B cell (primary cell): ENCODE measurements at regions not wholly inside any gene's neighbourhood (a gene's known extent, or its start where the extent isn't known, plus 50 kb on each side); places are given as distances from the start of the nearest gene placed in this dataset.

ENCODE experiments used
- ATAC-seq: fragments of 200-7000 bp; cut with Tn5 transposase; one replicate; pipeline ENCODE4 v1.10.0; 2021; ENCODE audit warnings: low read depth, mild to moderate bottlenecking, moderate number of reproducible peaks, moderate library complexity
- CTCF ChIA-PET: fragments of 350-600 bp; sonication (Branson Sonifier 250); formaldehyde crosslinking; loops from one replicate; lab custom pipeline; 2021; ENCODE audit warnings: antibody characterized with exemption, inconsistent platforms; lab: Charles Lee
- POLR2A ChIA-PET: fragments of 350-600 bp; sonication (Branson Sonifier 250); formaldehyde crosslinking; loops from one replicate; lab custom pipeline; 2021; ENCODE audit warnings: antibody characterized with exemption; lab: Charles Lee
- DNase-seq: peaks from one replicate; pipeline ENCODE4 v3.0.0; 2013
- H2AFZ ChIP-seq: 2 replicates; pipeline ENCODE4 v1.6.1; 2012; ENCODE audit warnings: mild to moderate bottlenecking, low read depth, low read length; ENCODE audit not compliant: insufficient read depth, poor library complexity, severe bottlenecking
- H3K27ac ChIP-seq, 2 donors: 1 replicate in 1 of 2; 2 replicates in 1 of 2; pipeline ENCODE4 v1.5.1; 2012 to 2013; ENCODE audit warnings: low read length in 2 of 2, mild to moderate bottlenecking in 2 of 2, moderate library complexity in 1 of 2
- H3K27me3 ChIP-seq, 4 experiments: fragments of 200-600 bp in 1 of 4; sonication (generic) in 1 of 4; replicated peaks in 1 of 4; 1 replicate in 2 of 4; 2 replicates in 2 of 4; pipeline versions ENCODE4 v1.6.1 to v1.7.0; 2013 to 2016; ENCODE audit warnings: low read length in 3 of 4, mild to moderate bottlenecking in 2 of 4, mixed read lengths in 1 of 4, moderate library complexity in 1 of 4; ENCODE audit not compliant: insufficient read depth in 4 of 4, control insufficient read depth in 3 of 4; ENCODE audit errors: control extremely low read depth in 1 of 4
- H3K36me3 ChIP-seq, 2 experiments: replicated peaks in 1 of 2; 1 replicate in 1 of 2; 2 replicates in 1 of 2; pipeline versions ENCODE4 v1.6.1 to v1.7.1; 2013; ENCODE audit warnings: low read length in 1 of 2; ENCODE audit not compliant: insufficient read depth in 2 of 2, control insufficient read depth in 1 of 2; ENCODE audit errors: control extremely low read depth in 1 of 2, extremely low read depth in 1 of 2
- H3K4me1 ChIP-seq, 2 donors: fragments of 200-600 bp in 1 of 2; sonication (generic) in 1 of 2; 1 replicate in 1 of 2; 2 replicates in 1 of 2; pipeline versions ENCODE4 v1.5.1 to v1.6.1; 2013 to 2017; ENCODE audit warnings: low read length in 2 of 2; ENCODE audit not compliant: control insufficient read depth in 2 of 2, insufficient read depth in 2 of 2
- H3K4me2 ChIP-seq: replicated peaks from 2 replicates; pipeline ENCODE3; 2012; ENCODE audit warnings: mild to moderate bottlenecking, low read depth, low read length; ENCODE audit not compliant: poor library complexity, severe bottlenecking
- H3K4me3 ChIP-seq, 5 experiments: fragments of 200-600 bp in 1 of 5; sonication (generic) in 1 of 5; 1 replicate in 3 of 5; 2 replicates in 2 of 5; pipeline versions ENCODE4 v1.5.1 to v1.7.0; 2011 to 2016; ENCODE audit warnings: low read length in 4 of 5, mild to moderate bottlenecking in 4 of 5, low read depth in 2 of 5, control low read depth in 1 of 5, moderate library complexity in 1 of 5; ENCODE audit not compliant: insufficient read depth in 1 of 5; ENCODE audit errors: control extremely low read depth in 1 of 5, extremely low read depth in 1 of 5
- H3K79me2 ChIP-seq: fragments of 200-600 bp; sonication (generic); one replicate; pipeline ENCODE4 v1.6.0; 2016; ENCODE audit warnings: low read length; ENCODE audit not compliant: control insufficient read depth, insufficient read depth
- H3K9ac ChIP-seq: fragments of 200-600 bp; sonication (generic); 2 replicates; pipeline ENCODE4 v1.6.1; 2017; ENCODE audit warnings: mild to moderate bottlenecking, low read length, moderate library complexity
- H3K9me3 ChIP-seq, 3 donors: one replicate each; pipeline versions ENCODE4 v1.6.1 to v1.7.1; 2013; ENCODE audit warnings: low read length in 2 of 3; ENCODE audit not compliant: control insufficient read depth in 2 of 3, insufficient read depth in 1 of 3; ENCODE audit errors: control extremely low read depth in 1 of 3
- H4K20me1 ChIP-seq: 2 replicates; pipeline ENCODE4 v1.6.0; 2012; ENCODE audit warnings: mild to moderate bottlenecking, low read length; ENCODE audit not compliant: insufficient read depth, control insufficient read depth, poor library complexity, severe bottlenecking
- H3K27ac Mint-ChIP-seq: one replicate; pipeline ENCODE4 v1.8.0; 2021; ENCODE audit warnings: mixed read lengths
- H3K27me3 Mint-ChIP-seq: one replicate; pipeline ENCODE4 v1.8.0; 2021; ENCODE audit warnings: mixed read lengths
- H3K4me1 Mint-ChIP-seq: one replicate; pipeline ENCODE4 v1.8.0; 2021; ENCODE audit warnings: mixed read lengths
- H3K4me3 Mint-ChIP-seq: one replicate; pipeline ENCODE4 v1.8.0; 2021; ENCODE audit warnings: mixed read lengths
- H3K9me3 Mint-ChIP-seq: one replicate; pipeline ENCODE4 v1.8.0; 2022; ENCODE audit warnings: mixed read lengths; ENCODE audit not compliant: insufficient read depth
- EZH2 ChIP-seq: IDR thresholded peaks from 2 replicates; pipeline ENCODE4 v1.6.1; 2012; ENCODE audit warnings: borderline replicate concordance, low read depth, mild to moderate bottlenecking, moderate library complexity, low read length; ENCODE audit not compliant: insufficient read depth, poor library complexity, severe bottlenecking
- WGBS: methylation state at CpG from one replicate; pipeline ENCODE4 v1.1.5; 2013; ENCODE audit warnings: missing lambda C conversion rate; ENCODE audit not compliant: insufficient coverage; 5-methylcytosine and 5-hydroxymethylcytosine counted together
- intact Hi-C: fragments of 100-400 bp; cut with micrococcal nuclease; formaldehyde crosslinking; loops from one replicate; pipeline ENCODE4 v1.10.0; 2022
- TF ChIP-seq, protein P1 (sequence below): fragments of 200-600 bp; IDR thresholded peaks from one replicate; pipeline ENCODE4 v1.8.0; 2022; ENCODE audit warnings: antibody characterized with exemption, mild to moderate bottlenecking

DNA sequence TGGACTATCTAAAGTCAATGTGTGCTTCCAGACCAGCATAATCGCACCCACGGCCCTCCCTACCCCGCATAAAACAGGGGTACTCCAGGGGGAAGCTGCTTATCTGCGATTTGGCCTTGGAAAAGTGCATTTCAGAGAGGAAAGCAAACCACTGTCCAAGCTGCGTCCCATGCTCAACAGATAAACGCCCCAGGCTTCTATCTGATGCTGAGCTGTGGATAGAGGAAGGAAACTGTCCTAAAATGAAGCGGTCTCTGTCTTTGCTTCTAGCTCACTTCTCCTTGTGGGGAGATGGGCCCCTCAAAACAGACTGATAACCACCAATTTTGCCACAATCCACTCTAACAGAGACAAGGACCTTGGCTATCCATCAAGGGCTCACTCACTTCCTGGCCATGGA lies 160.5 kb upstream of the TNRC6C start:
- POLR2A ChIA-PET = no interaction called here

DNA sequence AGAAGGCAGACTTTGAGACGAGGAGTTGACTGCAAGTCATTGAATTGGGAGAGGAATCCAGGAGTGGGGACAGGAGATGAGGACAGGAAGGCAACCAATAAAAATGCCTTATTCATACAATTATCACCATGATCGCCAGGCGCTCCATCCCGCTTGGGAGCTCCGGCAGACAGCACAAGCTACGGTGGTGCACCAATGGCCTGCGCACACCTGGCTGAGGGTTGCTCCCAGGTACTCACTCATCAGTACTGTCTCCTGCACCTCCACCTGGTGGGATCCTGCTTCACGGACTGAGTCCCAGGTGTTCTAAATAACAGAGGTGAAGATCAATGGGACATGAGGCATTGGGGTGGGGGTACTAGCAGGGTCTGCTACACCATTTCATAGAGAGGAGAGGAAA lies 160.0 kb upstream of the TNRC6C start:
- peaks cover 66% of the 10 kb centered on the region for H3K27me3 Mint-ChIP-seq
- no peak overlapping the region for H3K4me3 Mint-ChIP-seq
- no peak for ATAC-seq
- POLR2A ChIA-PET = no interaction called here
- H3K9me3 Mint-ChIP-seq = no peaks in the 10 kb centered on the region
- Histone ChIP-seq H3K4me2 (no peak overlapping the region), H3K79me2 (no peaks in the 10 kb centered on the region), H3K36me3 (no peaks in the 10 kb centered on the region), H3K4me3 (no peak overlapping the region), H3K9me3 (peaks cover 0 to 7% (median 0%) of the 10 kb centered on the region in 3 donors), H3K27me3 (peaks cover 0 to 68% (median 6%) of the 10 kb centered on the region in 4 experiments), H3K27ac (no peak overlapping the region), H3K9ac (no peak overlapping the region), H2AFZ (no peak overlapping the region), H4K20me1 (no peaks in the 10 kb centered on the region), H3K4me1 (no peaks in the 10 kb centered on the region)
- H3K27ac Mint-ChIP-seq = no peak overlapping the region
- CTCF ChIA-PET = interaction anchor here (1.9 kb wide), 1 partner anchor 215 kb away, joined by 4 read pairs; no protein-coding TSS in a partner anchor
- TF ChIP-seq EZH2 = no peak
- TF ChIP-seq, protein P1, sequence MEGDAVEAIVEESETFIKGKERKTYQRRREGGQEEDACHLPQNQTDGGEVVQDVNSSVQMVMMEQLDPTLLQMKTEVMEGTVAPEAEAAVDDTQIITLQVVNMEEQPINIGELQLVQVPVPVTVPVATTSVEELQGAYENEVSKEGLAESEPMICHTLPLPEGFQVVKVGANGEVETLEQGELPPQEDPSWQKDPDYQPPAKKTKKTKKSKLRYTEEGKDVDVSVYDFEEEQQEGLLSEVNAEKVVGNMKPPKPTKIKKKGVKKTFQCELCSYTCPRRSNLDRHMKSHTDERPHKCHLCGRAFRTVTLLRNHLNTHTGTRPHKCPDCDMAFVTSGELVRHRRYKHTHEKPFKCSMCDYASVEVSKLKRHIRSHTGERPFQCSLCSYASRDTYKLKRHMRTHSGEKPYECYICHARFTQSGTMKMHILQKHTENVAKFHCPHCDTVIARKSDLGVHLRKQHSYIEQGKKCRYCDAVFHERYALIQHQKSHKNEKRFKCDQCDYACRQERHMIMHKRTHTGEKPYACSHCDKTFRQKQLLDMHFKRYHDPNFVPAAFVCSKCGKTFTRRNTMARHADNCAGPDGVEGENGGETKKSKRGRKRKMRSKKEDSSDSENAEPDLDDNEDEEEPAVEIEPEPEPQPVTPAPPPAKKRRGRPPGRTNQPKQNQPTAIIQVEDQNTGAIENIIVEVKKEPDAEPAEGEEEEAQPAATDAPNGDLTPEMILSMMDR = no peak
- DNase-seq = no peak
- intact Hi-C loops = no loop called here
- H3K4me1 Mint-ChIP-seq = peaks cover 6% of the 10 kb centered on the region
- 100% methylated on average over 5 of the region's 8 CpGs for WGBS

More for the DNA sequence above, 160.5 kb upstream of the TNRC6C start:
- no peaks in the 10 kb centered on the region for H4K20me1 ChIP-seq
- TF ChIP-seq EZH2 = no peak
- TF ChIP-seq, protein P1 = no peak
- no peak overlapping the region for H3K9ac ChIP-seq
- no peak for DNase-seq
- H3K4me1 ChIP-seq = no peaks in the 10 kb centered on the region
- intact Hi-C loops = no loop called here
- ATAC-seq = no peak
- no peaks in the 10 kb centered on the region for H3K9me3 Mint-ChIP-seq
- no peak overlapping the region for H3K4me2 ChIP-seq
- no peaks in the 10 kb centered on the region for H3K79me2 ChIP-seq
- peaks cover 66% of the 10 kb centered on the region for H3K27me3 Mint-ChIP-seq
- H3K27ac ChIP-seq = no peak overlapping the region
- H3K4me3 Mint-ChIP-seq = no peak overlapping the region
- no peak overlapping the region for H3K4me3 ChIP-seq
- no peak overlapping the region for H2AFZ ChIP-seq
- H3K27ac Mint-ChIP-seq = no peak overlapping the region
- peaks cover 0 to 70% (median 6%) of the 10 kb centered on the region in 4 experiments for H3K27me3 ChIP-seq
- H3K4me1 Mint-ChIP-seq = peaks cover 6% of the 10 kb centered on the region
- WGBS = 74% methylated on average over 7 of the region's 7 CpGs
- CTCF ChIA-PET = interaction anchor here (1.9 kb wide), 1 partner anchor 215 kb away, joined by 4 read pairs; no protein-coding TSS in a partner anchor
- peaks cover 0 to 7% (median 0%) of the 10 kb centered on the region in 3 donors for H3K9me3 ChIP-seq
- no peaks in the 10 kb centered on the region for H3K36me3 ChIP-seq
